HG03469 (cell line): ENCODE measurements at regions not wholly inside any gene's neighbourhood (a gene's known extent, or its start where the extent isn't known, plus 50 kb on each side); places are given as distances from the start of the nearest gene placed in this dataset.
"Not testable (repeated sequence)": the region's sequence is repeated elsewhere in the genome, so short reads cannot be mapped to it uniquely, and the experiment has no call there.

Source experiments
- ATAC-seq: cut with Tn5 transposase; IDR thresholded peaks from one replicate; pipeline ENCODE4 v1.9.1; 2021; ENCODE audit warnings: mild to moderate bottlenecking, moderate library complexity, moderate number of reproducible peaks; ENCODE audit not compliant: unreplicated experiment

DNA sequence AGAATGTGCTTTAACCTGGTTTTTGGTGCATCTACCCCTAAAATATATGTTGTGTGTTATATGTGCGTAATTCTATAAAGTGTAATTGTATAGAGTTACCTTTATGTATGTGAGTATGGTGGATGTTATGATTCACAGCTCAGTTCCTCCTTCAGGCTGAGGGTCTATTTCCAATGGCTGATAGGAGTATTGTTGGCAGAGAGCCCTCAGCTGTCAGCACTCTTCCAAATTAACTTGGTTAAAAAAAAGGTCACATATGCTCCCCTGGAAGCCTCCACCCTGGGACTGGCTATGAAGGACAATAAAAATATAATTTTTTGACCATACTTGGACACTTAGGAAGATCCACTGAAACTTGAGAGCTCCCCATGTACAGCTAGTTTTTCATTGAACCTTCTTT is 250.4 kb upstream of the CDH12 start:
- no peak for ATAC-seq

DNA sequence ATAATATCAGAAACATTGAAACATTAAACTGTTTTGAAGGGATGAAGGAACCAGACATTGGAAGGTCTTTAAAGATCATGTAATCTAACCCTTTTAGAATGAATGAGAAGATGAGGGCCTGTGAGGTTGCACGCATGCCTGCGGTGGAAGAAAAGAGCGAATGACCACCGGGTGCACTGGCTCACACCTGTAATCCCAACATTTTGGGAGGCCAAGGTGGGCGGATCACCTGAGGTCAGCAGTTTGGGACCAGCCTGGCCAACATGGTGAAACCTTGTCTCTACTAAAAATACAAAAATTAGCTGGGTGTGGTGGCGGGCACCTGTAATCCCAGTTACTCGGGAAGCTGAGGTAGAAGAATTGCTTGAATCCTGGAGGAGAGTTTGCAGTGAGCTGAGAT is 242.3 kb upstream of the CDH12 start:
- ATAC-seq, result not testable (repeated sequence)

DNA sequence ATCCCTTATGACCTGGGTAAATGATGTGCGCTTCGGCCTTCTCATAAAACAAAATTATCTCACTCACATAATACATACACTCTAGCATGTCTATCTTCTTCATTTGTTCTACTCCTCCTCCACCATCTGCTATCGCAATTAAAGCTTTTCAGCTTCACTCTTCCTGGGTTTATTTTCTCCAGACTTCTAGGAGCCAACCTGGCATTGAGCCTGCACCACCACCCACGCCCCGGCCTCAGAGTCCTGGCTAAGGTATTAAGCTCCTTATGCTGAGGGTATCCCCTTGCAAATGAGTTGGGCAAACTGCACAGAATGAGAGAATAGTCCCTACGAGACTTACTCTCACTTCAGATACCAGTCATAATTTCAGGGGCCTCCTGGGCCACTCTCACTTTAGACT is 236.1 kb upstream of the CDH12 start:
- no peak for ATAC-seq

DNA sequence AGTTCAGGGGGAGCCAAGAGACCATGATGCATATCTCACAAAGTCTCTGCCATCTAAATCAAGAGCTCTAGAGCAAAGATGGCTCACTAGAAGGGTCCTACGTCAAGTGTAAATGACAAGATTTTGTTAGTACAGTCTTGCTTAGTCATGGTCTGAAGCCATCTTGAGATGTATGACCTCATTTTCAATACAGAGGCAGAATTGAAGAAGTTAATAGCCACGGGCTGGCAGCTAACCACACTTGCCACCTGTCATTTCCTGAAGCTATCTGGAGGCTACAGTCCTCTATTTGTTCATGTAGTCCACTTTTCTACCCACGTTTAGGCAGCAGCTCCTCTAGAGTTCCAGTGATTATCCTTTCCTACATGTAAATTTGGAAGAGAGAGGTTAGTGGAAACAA is 231.7 kb upstream of the CDH12 start:
- no peak for ATAC-seq

- no peak for ATAC-seq
These were observed 219.0 kb upstream of the CDH12 start for GRCh38 chr5:23072179-23072578.

DNA sequence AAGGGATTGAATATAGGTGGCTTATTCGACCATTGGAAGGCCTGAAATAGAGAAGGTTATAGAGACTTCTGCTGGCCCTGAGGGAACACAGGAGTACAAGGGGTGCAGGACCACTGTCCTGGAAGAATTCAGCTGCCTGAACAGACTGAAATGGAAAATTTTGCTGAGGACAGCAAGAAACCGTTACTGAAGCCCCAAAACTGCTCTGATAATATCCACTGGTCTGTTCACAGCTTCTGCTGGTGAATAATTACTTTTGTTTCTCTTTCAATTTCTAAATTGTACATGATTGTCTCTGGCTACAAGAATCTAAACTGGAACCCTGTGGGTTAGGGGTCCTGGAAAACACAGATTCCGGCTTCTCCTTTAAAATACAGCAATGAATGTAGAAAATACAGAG is 218.5 kb upstream of the CDH12 start:
- ATAC-seq, result no peak

DNA sequence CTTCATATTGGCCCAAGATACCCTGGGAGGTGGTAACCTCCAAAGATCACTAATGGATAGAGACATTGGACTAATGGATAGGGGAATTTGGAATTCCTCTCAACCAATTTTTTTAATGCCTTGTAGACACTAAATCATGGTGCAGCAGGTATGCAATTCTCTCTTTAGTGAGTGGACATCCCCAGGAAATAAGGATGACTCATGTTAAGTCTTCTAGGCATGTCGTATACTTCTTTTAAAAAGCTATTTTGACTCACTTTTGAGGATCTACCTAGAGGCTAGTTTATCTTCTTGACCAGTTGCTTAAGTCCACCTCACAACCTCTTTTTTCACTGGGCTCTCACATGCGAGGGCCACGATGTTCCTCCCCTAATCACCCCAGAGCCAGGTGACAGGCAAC is 211.6 kb upstream of the CDH12 start:
- ATAC-seq, result no peak

GRCh38 chr5:23053846-23054245 is 200.7 kb upstream of the CDH12 start:
- ATAC-seq, result no peak

- ATAC-seq, result no peak
These were observed 189.1 kb upstream of the CDH12 start for GRCh38 chr5:23042226-23042625.

- ATAC-seq, result no peak
These were observed 182.5 kb upstream of the CDH12 start for GRCh38 chr5:23035555-23036090.

- ATAC-seq, result no peak
These were observed 180.7 kb upstream of the CDH12 start for GRCh38 chr5:23033864-23034263.

GRCh38 chr5:23029290-23029689 is 176.1 kb upstream of the CDH12 start:
- ATAC-seq, result no peak

- no peak for ATAC-seq
These were observed 175.4 kb upstream of the CDH12 start for GRCh38 chr5:23028445-23029021.

DNA sequence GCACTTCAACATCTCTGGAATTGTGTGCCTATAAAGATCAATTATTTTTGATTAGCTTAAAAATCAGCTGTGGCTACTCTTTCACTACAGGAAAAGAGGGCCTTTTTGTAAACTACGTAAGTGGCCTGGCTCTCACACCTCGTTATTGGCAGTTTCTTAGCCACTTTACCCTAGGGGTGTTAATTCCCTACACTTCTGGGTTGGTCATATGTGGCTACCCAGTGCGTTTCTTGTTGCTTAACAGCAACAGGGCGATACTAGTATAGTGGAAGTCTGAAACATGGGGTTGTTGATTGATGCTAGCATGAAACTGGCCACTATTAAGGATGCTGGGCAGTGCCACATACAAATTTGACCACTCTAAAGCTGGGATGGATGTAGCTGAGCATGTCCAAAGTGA is 174.7 kb upstream of the CDH12 start:
- ATAC-seq, result no peak

GRCh38 chr5:23027331-23027730 is 174.2 kb upstream of the CDH12 start:
- ATAC-seq, result no peak

- no peak for ATAC-seq
These were observed 173.4 kb upstream of the CDH12 start for GRCh38 chr5:23026252-23027170.

GRCh38 chr5:23025629-23026233 is 172.6 kb upstream of the CDH12 start:
- ATAC-seq, result no peak

- ATAC-seq, result no peak
These were observed 171.3 kb upstream of the CDH12 start for GRCh38 chr5:23024470-23024869.

- ATAC-seq, result no peak
These were observed 161.7 kb upstream of the CDH12 start for GRCh38 chr5:23014825-23015224.

DNA sequence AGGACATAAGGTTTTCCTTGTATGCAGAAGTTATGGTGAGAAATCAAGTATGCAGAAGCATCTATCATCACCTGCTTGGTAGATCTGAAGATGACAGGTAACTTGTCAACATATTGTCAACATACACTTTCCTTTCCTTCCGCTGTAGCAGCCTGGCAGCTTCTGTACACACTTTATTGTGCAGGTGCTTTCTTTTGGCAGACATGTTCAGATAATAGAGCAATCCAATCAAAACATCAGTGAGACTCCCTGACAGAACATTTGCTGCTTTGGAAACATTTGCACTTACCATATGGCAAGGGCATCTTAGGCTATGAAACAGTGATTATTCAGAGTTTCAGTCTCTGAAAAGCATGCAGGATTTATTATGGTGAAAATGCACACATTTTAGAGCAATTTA is 161.1 kb upstream of the CDH12 start:
- no peak for ATAC-seq

DNA sequence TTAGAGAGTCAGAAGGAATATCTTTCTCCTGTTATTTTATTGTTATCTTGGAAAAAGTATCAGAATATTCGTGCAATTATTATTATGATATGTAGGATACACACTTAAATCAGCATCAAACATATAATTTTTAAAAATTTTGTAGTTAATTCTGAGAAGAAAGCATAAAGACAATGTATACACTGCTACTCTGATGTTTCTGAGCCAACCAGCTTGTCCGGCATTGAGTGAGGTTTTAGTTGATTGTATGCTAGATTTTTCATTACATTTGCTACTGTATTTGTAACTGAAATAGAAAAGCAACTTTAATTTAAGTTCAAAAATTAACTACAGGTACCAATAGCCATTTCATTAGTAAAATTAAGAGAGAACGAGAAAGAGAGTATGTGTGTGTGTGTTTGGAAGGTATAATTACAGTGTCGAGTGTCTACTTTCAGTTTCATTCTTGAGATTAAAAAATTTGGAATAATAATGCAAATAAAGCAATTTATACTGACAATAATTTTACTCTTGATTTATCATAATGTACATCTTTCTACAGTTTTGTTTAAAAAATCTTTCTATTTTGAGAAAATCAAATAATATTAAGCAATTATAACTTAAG is 160.4 kb upstream of the CDH12 start:
- ATAC-seq, result no peak
